MG63 (cell line): ENCODE measurements at regions not wholly inside any gene's neighbourhood (a gene's known extent, or its start where the extent isn't known, plus 50 kb on each side); places are given as distances from the start of the nearest gene placed in this dataset.
A peak's percentile ranks its signal among the peaks of the same experiment; 100 is the strongest.
"Not testable (repeated sequence)": the region's sequence is repeated elsewhere in the genome, so short reads cannot be mapped to it uniquely, and the experiment has no call there.

Source experiments
- DNase-seq: peaks from one replicate; pipeline ENCODE4 v3.0.0-alpha.2; 2020
- H3K27me3 ChIP-seq: fragments of 250-450 bp; sonication (Bioruptor Pico); 2 replicates; pipeline ENCODE4 v1.5.1; 2020; ENCODE audit warnings: mild to moderate bottlenecking, moderate library complexity
- H3K36me3 ChIP-seq: fragments of 250-450 bp; sonication (Bioruptor Pico); 2 replicates; pipeline ENCODE4 v1.5.1; 2020; ENCODE audit warnings: mild to moderate bottlenecking, moderate library complexity
- H3K4me3 ChIP-seq: fragments of 250-450 bp; sonication (Bioruptor Pico); 2 replicates; pipeline ENCODE4 v1.5.1; 2020; ENCODE audit warnings: mild to moderate bottlenecking, moderate library complexity
- H3K9me3 ChIP-seq: fragments of 250-450 bp; sonication (Bioruptor Pico); 2 replicates; pipeline ENCODE4 v1.5.1; 2020; ENCODE audit warnings: mild to moderate bottlenecking, moderate library complexity

DNA sequence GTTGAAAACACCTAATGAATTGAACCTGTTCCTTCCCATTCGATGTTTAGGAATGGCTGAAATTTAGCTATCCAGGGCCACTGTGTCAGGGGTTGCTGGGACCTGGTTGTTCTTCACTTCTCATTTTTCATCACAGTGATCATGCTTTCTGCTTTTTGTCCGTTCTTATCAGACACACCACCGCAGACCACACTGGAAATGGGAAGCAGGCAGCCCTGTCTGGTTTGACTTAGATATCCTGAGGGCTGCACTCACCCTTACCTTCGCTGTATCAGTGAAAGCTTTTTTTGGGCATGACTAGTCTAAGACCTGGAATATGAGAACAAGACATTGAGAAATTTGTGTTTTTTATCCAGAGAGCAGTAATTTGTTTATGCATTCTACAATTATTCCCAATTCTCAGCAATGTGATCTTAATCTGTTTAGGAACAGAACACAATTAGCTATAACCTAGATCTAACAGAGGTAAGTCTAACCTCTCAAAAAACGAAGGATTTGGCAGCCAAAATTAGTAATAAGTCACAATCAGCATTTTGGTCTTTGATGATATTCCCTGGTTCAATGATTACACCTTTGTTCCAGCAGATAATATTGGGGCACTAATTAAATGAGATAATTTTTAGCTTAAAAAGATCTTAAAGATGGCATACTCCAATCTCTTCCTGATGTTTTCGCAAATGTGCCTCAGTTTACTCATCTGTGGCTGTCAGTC is 126.0 kb upstream of the GOT2 start:
- DNase-seq, result no peak
- no peaks in the 10 kb centered on the region for H3K36me3 ChIP-seq
- no peak overlapping the region for H3K4me3 ChIP-seq
- H3K27me3 ChIP-seq, result no peaks in the 10 kb centered on the region
- no peaks in the 10 kb centered on the region; the same call in 1 of the 2 replicates for H3K9me3 ChIP-seq

GRCh38 chr16:58858577-58858976 is 124.5 kb upstream of the GOT2 start:
- DNase-seq, H3K4me3 ChIP-seq, H3K27me3 ChIP-seq, H3K36me3 ChIP-seq, H3K9me3 ChIP-seq: not testable (repeated sequence)

- Histone ChIP-seq H3K36me3 (no peaks in the 10 kb centered on the region), H3K27me3 (no peaks in the 10 kb centered on the region), H3K9me3 (no peaks in the 10 kb centered on the region; the same call in 1 of the 2 replicates), H3K4me3 (no peak overlapping the region)
- DNase-seq, result no peak
Observed at GRCh38 chr16:58855291-58855863, 121.3 kb upstream of the GOT2 start.

GRCh38 chr16:58853854-58854791 is 120.0 kb upstream of the GOT2 start:
- H3K4me3 ChIP-seq, result no peak overlapping the region

DNA sequence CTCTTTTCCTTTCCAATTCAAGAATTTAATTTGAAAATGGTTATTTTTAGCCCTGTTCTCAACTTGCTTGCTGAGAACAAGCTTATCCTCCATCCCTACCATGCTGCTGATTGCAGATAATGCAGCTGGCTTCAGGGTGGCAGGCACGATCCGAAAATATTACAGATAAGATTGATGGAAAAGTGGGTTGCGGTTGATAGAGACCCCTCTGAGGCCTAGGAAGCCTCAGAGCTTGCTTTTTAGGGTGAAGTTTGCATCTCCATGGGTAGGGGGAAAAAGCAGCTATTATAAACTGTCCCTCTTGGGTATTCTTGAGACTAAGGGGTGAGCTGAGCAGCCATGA is 116.5 kb upstream of the GOT2 start:
- Histone ChIP-seq H3K4me3 (no peak overlapping the region), H3K9me3 (no peaks in the 10 kb centered on the region), H3K27me3 (no peaks in the 10 kb centered on the region), H3K36me3 (no peaks in the 10 kb centered on the region)
- no peak for DNase-seq

More at GRCh38 chr16:58853854-58854791, 120.0 kb upstream of the GOT2 start:
- peak; percentile 23 for DNase-seq
- Histone ChIP-seq H3K27me3 (no peaks in the 10 kb centered on the region), H3K9me3 (no peaks in the 10 kb centered on the region; the same call in 1 of the 2 replicates), H3K36me3 (no peaks in the 10 kb centered on the region)

DNA sequence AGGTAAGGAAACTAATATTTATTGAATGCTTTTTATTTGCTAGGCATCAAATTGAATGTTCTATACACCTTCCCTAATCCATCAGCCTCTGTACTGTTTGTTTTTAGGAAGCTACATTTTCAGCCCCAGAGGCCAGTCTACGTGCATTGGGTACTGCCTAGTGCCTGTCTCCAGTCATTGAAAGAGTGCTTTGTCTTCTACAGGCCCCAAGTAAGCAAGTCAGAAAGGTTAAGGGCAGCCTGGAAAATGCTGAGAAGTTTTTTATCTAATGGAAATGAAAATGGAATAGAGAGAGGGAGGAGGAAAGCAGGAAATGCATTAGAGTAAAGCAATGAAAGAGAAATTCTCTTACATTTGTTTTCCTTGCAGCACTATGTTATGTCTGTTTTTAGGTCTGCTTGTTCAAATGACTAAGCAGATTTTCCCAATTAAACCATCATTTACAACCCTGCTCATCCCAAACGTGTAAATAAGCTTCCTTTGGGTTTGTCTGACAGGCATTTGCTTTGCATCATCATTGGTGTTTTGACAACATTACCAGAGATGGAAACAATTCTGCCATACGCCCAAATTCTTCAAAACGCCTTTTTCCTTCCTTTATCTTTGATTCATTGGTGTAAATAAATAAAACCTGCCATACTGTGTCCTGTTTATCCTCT is 116.0 kb upstream of the GOT2 start:
- no peaks in the 10 kb centered on the region for H3K36me3 ChIP-seq
- no peak overlapping the region for H3K4me3 ChIP-seq
- no peaks in the 10 kb centered on the region for H3K27me3 ChIP-seq
- H3K9me3 ChIP-seq, result no peaks in the 10 kb centered on the region
- DNase-seq, result no peak

- Histone ChIP-seq H3K36me3 (no peaks in the 10 kb centered on the region), H3K27me3 (no peaks in the 10 kb centered on the region), H3K4me3 (no peak overlapping the region), H3K9me3 (no peaks in the 10 kb centered on the region)
- no peak for DNase-seq
Observed at GRCh38 chr16:58848662-58849002, 114.5 kb upstream of the GOT2 start.

- no peak for DNase-seq
- H3K4me3 ChIP-seq, result no peak overlapping the region
Observed at GRCh38 chr16:58847902-58848661, 114.0 kb upstream of the GOT2 start.

DNA sequence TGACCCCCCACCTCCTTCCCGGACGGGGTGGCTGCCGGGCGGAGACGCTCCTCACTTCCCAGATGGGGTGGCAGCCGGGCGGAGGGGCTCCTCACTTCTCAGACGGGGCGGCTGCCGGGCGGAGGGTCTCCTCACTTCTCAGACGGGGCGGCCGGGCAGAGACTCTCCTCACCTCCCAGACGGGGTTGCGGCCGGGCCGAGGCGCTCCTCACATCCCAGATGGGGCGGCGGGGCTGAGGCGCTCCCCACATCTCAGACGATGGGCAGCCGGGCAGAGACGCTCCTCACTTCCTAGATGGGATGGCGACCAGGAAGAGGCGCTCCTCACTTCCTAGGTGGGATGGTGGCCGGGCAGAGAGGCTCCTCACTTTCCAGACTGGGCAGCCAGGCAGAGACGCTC is 112.1 kb upstream of the GOT2 start:
- not testable (repeated sequence) for DNase-seq, H3K36me3 ChIP-seq, H3K27me3 ChIP-seq, H3K4me3 ChIP-seq, H3K9me3 ChIP-seq

More at GRCh38 chr16:58847902-58848661, 114.0 kb upstream of the GOT2 start:
- no peaks in the 10 kb centered on the region for H3K9me3 ChIP-seq
- H3K27me3 ChIP-seq, result no peaks in the 10 kb centered on the region
- H3K36me3 ChIP-seq, result no peaks in the 10 kb centered on the region

- DNase-seq, result no peak
- H3K4me3 ChIP-seq, result no peak overlapping the region
- no peaks in the 10 kb centered on the region for H3K36me3 ChIP-seq
- H3K27me3 ChIP-seq, result no peaks in the 10 kb centered on the region
- no peaks in the 10 kb centered on the region; the same call in 1 of the 2 replicates for H3K9me3 ChIP-seq
Observed at GRCh38 chr16:58843675-58844074, 109.6 kb upstream of the GOT2 start.

DNA sequence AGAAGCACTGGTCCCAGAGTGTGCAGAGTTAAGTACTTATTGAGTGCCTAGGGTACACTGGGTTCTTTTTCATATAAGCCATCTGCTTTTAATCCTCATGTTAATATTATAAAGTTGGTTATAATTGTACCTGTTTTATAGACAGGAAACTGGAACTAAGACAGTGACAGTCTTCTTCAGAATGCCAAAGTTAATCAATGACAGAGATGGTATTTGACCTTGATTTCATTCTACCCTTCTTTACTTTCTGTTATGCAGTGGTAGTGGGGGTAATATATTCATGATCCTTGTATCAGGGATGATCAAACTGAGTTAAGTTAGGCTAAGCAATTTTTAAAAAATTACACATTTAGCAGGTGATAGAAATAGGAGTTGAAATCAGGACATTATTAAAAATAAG is 108.6 kb upstream of the GOT2 start:
- H3K27me3 ChIP-seq, result no peaks in the 10 kb centered on the region
- DNase-seq, result no peak
- H3K4me3 ChIP-seq, result no peak overlapping the region
- no peaks in the 10 kb centered on the region; the same call in 1 of the 2 replicates for H3K9me3 ChIP-seq
- H3K36me3 ChIP-seq, result no peaks in the 10 kb centered on the region

- Histone ChIP-seq H3K4me3 (no peak overlapping the region), H3K9me3 (no peaks in the 10 kb centered on the region; the same call in 1 of the 2 replicates), H3K27me3 (no peaks in the 10 kb centered on the region), H3K36me3 (no peaks in the 10 kb centered on the region)
- DNase-seq, result no peak
Observed at GRCh38 chr16:58842156-58842555, 108.0 kb upstream of the GOT2 start.

- Histone ChIP-seq H3K27me3 (no peaks in the 10 kb centered on the region), H3K4me3 (no peak overlapping the region), H3K36me3 (no peaks in the 10 kb centered on the region), H3K9me3 (no peaks in the 10 kb centered on the region; the same call in 1 of the 2 replicates)
- DNase-seq, result no peak
Observed at GRCh38 chr16:58837950-58838349, 103.8 kb upstream of the GOT2 start.

DNA sequence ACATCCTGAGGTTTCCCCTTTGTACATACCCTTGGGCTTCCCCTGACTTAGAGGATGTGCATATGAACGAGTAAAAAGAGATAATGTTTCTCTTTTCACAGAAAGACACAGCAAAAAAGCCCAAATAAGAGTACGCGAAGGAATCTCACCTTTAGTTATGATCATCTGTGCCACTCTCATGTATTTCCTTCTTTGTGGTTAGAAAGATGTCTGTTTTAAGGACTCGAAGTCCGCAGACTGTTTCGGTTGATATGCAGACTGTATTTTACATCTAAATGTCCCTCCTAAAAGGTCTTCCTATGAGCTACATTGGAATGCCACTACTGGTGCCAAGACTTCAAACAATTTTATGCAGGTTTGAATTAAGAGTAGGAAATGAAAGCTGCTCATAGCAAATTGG is 102.3 kb upstream of the GOT2 start:
- no peak for DNase-seq
- no peaks in the 10 kb centered on the region for H3K36me3 ChIP-seq
- no peak overlapping the region for H3K4me3 ChIP-seq
- H3K27me3 ChIP-seq, result no peaks in the 10 kb centered on the region
- no peaks in the 10 kb centered on the region; the same call in 1 of the 2 replicates for H3K9me3 ChIP-seq

DNA sequence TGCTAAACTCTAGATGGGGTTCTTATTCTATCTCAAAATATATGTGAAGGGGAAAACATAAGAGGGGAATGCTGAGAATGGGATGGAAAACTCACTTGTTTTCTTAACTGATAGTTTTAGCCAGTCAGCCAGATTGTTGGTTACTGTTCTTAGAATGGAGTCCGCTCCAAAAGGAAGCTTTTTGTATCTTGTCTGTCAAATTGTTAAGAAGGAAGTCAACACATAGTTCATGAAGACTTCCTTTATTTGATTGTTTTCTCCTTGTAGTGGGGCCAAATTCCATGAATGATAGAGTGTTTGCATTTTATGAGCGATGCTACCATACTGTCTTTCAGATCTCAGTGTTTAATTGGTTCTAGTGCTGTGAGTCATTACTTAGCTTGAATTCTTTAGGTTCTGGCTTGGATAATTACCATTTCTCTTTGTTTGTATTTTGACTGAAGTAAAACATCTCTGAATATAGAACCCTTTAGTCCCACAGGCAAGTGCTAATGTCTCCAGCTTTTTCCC is 98.3 kb upstream of the GOT2 start:
- no peaks in the 10 kb centered on the region for H3K36me3 ChIP-seq
- no peaks in the 10 kb centered on the region for H3K27me3 ChIP-seq
- DNase-seq, result no peak
- H3K4me3 ChIP-seq, result no peak overlapping the region
- H3K9me3 ChIP-seq, result no peaks in the 10 kb centered on the region

GRCh38 chr16:58831386-58831785 is 97.3 kb upstream of the GOT2 start:
- no peak for DNase-seq
- no peak overlapping the region for H3K4me3 ChIP-seq
- no peaks in the 10 kb centered on the region for H3K36me3 ChIP-seq
- H3K9me3 ChIP-seq, result no peaks in the 10 kb centered on the region
- H3K27me3 ChIP-seq, result no peaks in the 10 kb centered on the region
